ENCODE measurements at regions not wholly inside any gene's neighbourhood (a gene's known extent, or its start where the extent isn't known, plus 50 kb on each side); places are given as distances from the start of the nearest gene placed in this dataset.

GRCh38 chr21:24897883-24898282 is 709.4 kb downstream of the MRPL39 start:
- TF ChIP-seq POLR2A (IDR thresholded peaks at IDR 0.05): no peak
- no peak for TF ChIP-seq CTCF (IDR thresholded peaks at IDR 0.05)
- TF ChIP-seq EP300 (IDR thresholded peaks at IDR 0.05): no peak
